DMS114 treated with DMSO at 0.1 percent for 48 hours (cell line): ENCODE measurements at regions not wholly inside any gene's neighbourhood (a gene's known extent, or its start where the extent isn't known, plus 50 kb on each side); places are given as distances from the start of the nearest gene placed in this dataset.
"Not testable (repeated sequence)": the region's sequence is repeated elsewhere in the genome, so short reads cannot be mapped to it uniquely, and the experiment has no call there.

Experiments
- DNase-seq: peaks from one replicate; lab custom pipeline; 2025; ENCODE audit not compliant: unreplicated experiment; lab: John Stamatoyannopoulos, UW

DNA sequence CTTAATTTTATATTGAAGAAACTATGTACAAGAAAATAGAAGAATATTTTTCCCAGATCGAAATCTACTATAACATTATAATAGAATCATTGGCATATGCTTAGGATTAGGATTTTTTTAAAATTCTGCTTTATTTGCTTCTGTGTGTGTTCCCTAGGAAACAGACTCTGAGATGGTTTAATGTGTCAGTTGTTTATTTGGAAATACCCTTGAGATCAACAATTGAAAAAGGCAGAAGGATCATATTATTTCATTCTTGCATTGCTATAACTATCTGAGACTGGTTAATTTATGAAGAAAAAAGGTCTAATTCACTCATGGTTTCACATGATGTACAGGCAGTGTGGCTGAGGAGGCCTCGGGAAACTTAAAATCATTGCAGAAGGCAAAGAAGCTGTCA, 622.6 kb downstream of the PRR16 start:
- no peak for DNase-seq

DNA sequence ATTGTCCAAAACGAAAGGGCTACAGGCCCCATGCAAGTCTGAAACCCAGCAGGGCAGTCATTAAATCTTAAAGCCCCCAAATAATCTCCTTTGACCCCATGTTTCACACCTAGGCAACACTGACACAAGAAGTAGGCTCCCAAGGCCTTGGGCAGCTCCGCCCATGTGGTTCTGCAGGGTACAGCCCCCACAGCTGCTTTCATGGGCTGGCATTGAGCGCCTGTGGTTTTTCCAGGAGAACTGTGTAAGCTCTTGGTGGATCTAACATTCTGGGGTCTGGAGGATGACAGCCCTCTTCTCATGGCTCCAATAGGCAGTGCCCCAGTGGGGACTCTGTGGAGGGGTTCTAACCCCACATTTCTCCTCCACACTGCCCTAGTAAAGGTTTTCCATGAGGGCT, 623.5 kb downstream of the PRR16 start:
- DNase-seq: no peak

DNA sequence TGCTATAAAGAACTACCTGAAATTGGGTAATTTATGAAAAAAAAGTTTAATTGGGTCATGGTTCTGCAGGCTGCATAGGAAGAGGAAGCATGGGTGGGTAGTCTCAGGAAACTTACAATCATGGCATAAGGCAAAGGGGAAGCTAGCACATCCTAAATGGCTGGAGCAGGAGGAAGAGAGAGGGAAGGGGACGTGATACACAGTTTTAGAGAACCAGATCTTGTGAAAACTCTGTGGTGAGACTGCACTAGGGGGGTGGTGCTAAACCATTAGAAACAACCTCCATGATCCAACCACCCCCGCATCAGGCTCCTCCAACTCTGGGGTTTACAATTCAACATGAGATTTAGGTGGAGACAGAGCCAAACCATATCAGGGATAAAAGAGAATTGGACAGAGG, 624.2 kb downstream of the PRR16 start:
- DNase-seq: no peak

DNA sequence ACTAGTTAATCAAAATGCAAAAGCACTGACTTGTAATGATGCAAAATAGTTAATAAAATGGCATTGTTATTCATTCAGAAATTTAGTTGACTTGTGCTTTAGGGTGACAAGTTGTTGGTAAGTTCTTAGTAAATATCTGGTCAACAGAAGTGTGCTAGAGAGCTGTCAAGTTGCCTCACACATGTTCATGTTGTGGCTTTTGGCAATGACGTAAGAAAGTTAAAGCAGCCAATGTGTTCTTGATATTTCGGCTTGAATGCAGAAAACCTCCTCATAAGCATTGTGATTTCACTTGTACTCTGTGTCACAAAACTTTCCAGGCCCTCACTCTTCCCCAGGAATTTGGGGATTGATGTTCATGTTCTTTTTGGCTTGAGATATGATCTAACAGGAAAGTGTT, 626.7 kb downstream of the PRR16 start:
- DNase-seq: no peak

DNA sequence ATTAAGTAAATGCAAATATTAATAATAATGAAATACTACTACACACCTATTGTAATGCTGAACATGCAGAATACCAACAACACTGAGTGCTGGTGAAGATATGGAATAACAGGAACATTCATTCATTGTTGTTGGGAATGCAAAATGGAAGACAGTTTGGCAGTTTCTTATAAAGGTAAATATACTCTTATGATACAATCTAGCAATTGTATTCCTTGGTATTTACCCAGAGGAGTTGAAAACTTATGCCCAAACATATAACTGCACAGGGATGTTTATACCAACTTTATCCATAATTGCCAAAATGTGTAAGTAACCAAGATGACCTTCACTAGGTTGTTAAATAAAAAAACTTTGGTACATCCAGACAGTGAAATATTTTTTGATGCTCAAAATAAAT, 636.8 kb downstream of the PRR16 start:
- DNase-seq: no peak

DNA sequence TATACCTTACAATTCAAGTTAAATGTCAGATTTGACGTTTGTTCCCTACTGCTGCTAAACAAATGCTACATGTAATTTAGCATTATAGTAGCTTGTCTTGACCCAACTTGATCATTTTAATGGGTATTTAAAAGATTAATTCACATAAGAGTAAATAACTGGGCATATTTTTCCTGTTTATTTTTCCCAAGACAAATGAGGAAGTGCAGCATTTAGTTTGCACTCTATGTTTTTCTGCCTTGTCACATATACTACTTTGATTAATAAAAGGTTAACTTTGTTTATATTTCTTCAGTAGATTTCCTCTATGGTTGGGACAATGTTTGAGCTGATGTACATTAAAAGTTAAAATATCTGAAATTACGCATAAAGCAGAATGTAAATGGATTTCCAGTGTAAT, 641.8 kb downstream of the PRR16 start:
- DNase-seq: no peak

DNA sequence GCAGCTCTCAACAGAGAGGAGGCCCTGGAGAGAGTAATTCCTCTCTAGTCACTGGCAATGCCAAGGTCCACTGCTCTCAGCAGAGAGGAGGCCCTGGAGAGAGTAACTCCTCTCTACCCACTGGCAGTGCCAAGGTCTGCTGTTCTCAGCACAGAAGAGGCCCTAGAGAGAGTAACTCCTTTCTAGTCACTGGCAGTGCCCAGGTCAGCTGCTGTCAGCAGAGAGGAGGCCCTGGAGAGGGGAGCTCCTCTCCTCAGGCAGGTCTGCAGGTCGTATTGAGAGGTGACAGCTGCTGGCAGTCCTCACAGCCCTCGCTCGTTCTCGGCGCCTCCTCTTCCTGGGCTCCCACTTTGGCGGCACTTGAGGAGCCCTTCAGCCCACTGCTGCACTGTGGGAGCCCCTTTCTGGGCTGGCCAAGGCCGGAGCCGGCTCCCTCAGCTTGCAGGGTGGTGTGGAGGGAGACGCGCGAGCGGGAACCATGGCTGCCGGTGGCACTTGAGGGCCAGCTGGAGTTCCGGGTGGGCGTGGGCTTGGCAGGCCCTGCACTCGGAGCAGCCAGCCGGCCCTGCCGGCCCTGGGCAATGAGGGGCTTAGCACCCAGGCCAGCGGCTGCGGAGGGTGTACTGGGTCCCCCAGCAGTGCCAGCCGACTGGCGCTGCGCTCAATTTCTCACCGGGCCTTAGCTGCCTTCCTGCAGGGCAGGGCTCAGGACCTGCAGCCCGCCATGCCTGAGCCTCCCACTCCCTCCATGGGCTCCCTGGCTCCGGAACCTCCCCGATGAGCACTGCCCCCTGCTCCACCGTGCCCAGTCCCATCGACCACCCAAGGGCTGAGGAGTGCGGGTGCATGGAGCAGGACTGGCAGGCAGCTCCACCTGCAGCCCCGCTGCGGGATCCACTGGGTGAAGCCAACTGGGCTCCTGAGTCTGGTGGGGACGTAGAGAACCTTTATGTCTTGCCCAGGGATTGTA, 642.9 kb downstream of the PRR16 start:
- not testable (repeated sequence) for DNase-seq

DNA sequence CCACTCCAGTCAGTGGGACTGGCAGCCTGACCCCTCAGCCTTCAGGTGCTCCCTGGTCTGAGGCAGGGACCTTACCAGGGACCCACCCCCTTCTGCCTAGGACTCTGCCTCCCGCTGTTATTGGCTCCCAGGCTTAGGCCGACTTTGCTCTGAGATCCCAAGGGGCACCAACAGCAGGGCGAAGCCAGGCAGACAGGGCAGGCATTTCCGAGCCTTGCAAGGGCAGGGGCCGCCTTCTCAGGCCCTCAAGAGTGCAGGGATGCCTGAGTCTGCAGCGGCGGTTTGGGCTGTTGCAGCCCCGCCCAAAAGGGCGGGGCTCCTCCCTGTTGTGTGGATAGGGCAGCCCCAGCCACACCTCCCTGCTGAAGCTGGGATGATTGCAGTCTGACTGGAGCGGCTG, 644.6 kb downstream of the PRR16 start:
- no peak for DNase-seq

DNA sequence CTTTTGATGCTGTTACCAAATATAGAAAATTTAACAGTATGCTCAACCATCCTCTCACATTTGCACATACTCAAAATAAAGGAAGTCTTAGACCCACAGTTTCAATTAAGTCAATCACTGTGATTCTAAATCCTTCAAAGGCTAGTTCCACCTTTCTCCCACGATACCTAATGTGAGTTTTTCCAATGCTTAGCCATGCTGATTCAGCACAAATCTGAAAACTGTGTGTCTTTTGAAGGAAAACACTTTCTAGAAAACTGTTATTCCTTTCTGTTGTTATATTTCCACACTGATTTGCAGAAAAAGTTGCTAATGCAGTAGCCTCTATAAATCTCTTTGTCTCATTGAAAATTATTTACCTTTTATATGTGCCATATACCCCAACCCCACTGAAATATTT, 645.7 kb downstream of the PRR16 start:
- no peak for DNase-seq

DNA sequence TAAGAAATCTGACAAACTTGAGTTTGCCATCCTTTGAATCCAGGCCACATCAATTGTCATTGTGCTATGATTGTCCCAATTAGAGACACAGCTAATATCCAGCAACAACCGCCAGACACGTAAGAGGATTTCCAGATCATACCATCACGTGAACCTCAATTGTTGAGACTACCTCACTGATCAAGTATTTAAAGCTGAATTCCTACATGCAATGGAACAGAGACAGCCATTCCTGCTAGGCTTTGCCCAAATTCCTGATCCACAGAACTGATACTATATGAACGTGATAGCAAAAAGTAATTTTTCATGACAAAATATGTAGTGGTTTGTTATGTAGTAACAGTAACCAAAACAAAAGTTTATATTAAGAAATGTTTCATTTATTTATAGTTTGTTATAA, 657.7 kb downstream of the PRR16 start:
- DNase-seq: no peak

DNA sequence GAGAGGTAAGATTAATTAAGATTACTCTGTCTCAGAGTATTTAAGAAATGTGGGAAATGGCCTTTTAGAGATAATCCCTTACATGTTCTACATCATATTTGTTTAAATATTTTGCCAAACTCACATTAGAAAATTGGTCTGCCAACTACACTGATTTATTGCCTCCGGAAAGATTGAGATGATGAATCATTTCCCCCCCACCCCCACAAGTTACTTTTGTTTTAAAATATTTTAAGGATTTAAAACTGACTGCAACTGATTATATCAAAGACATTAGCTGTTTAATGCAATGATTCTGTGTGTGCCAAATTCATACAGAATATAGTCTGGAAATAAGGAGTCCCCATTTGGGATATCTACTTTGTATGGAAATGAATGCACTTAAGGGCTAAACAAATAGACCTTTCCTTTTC, 674.4 kb downstream of the PRR16 start:
- DNase-seq: no peak

DNA sequence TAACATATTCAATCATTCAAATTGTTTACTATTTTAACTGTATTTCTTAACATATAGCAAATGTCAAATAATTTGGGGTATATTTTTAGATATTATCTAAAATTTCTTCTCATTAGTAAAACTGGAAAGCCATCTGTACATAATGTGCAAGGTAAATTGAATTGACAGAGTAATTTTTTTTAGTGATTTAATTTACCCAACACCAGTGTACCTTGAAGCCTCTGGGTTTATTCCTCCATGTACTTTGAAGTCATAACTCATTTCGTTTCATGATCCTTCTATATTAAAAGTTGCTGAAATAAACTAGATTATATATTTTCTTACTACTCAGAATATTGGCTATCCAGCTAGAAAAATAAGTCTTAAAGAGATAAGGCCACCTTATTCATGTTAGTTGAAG, 674.9 kb downstream of the PRR16 start:
- no peak for DNase-seq

DNA sequence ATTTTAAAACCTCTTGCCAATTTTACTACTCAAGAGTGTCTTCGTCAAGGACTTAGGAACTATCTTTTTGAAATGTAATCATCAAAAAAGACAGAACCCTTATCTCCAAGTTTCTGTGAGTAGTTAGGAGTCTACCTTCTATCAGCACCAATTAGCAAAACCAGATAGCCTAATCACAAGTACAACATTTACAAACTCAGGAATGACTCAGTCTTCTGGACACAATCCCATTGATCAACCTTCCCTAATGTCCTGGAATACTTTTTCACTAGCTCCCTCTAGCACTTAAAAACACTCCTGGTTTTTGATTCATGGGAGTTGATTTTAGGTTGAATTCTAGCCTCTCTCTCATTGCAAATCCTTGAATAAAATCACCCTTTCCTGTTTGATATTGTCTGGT, 680.7 kb downstream of the PRR16 start:
- DNase-seq: no peak

DNA sequence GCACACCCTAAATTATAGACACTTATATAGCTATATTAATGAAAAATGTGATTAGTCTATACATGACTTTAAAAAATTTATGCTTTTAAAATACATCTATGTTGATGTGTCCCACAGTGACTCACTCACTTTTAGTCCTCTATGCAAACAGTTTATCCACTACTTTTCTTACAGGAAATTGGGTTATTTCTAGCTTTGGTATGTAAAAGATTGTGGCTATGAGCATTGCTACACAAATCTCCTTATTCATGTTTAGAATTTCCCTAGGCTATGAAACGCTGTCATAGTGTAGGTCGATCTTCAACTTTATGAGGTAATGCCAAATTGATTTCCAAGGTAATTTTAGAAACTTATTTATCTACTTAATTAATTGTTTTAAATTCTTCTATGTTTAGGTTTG, 687.4 kb downstream of the PRR16 start:
- DNase-seq: no peak

DNA sequence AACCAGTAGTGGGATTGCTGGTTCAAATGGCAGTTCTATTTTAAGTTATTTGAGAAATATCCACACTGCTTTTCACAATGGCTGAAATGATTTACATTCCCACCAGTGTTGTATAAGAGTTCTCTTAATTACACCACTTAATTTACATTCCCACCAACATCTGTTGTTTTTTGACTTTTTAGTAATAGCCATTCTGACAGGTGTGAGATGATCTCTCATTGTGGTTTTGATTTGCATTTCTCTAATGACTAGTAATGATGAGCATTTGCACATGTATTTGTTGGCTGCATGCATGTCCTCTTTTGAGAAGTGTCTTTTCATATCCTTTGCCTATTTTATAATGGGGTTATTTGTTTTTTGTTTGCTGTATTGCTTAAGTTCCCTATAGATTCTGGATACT, 688.3 kb downstream of the PRR16 start:
- no peak for DNase-seq

DNA sequence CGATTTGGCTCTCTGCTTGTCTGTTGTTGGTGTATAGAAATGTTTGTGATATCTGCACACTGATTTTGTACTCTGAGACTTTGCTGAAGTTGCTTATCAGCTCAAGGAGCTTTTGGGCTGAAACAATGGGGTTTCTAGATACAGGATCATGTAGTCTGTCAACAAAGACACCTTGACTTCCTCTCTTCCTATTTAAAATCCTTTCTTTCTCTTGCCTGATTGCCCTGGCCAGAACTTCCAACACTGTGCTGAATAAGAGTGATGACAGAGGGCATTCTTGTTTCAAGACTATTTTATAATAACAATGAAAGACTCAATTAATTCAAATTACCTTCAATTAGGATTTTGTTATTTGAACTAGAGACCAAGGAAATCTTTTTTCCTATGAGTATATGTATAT, 692.5 kb downstream of the PRR16 start:
- DNase-seq: no peak

DNA sequence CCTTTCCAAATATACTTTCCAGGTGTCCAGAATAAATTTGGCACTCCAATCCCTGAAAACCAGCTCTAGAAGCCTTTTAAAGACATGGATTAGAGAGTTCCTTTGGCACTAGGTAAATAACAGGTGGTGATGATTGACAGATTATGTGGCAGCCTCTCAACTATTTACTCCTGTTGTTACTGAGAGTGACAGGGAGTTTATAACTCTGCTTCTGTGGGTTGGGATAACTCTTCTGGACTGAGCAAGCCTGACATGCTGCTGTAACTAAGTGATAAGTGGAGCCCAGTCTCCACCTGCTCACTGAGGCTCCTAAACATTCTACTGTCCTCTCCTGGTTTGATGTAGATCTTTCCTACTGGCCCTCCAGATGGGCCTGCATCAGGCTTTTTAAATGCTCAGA, 693.2 kb upstream of the FTMT start:
- DNase-seq: no peak

DNA sequence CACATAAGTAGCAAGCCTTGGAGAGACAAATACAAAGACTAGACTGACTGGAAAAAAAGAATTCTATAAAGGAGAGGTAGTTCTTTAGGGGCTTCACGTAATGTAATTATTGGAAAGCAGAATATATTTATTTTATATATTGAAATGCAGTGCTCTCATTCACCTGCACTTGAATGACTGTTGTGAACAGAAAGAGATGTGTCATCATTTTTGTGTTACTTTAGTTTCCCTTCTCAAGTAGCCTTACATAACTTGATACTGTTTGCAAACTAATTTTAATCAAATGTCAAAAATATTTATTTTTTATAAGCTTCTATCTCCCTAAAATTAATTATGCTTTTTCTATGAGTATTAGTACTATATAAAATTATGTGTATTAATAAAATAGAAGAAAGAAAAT, 691.1 kb upstream of the FTMT start:
- no peak for DNase-seq

DNA sequence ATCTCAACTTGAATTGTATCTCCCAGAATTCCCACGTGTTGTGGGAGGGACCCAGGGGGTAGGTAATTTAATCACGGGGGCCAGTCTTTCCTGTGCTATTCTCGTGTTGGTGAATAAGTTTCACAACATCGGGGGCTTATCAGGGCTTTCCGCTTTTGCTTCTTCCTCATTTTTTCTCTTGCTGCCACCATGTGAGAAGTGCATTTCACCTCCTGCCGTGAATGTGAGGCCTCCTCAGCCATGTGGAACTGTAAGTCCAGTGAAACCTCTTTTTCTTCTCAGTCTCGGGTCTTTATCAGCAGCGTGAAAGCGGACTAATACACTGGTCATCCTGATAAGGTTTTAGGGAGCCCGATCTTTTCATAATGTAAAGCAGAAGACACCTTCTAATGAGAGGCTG, 687.0 kb upstream of the FTMT start:
- DNase-seq: no peak

DNA sequence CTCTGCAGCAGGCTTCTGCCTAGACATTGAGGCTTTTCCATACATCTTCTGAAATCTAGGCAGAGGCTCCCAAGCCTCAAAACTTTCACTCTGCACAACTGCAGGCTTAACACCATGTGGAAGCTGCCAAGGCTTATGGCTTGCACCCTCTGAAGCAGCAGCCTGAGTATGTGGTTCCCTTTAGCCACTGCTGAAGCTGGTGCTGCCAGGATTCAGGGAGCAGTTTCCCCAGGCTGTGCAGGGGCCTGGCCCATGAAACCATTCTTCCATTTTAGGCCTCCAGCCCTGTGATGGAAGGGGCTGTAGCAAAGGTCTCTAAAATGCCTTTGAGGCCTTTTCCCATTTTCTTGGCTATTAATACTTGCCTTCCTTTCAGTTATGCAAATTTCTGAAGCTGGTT, 680.3 kb upstream of the FTMT start:
- DNase-seq: no peak

DNA sequence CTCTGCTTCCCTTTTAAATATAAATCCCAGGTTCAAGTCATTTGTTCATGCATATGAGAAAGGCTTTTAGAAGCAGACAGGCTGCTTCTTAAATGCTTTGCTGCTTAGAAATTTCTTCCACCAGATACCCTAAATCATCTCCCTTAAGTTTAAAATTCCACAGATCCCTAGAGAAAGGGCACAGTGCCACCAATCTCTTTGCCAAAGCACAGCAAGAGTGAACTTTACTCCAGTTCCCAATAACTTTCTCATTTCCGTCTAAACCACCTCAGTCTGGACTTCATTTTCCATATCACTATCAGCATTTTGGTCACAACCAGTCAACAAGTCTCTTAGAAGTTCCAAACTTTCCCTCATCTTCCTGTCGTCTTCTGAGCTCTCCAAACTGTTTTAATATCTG, 679.8 kb upstream of the FTMT start:
- no peak for DNase-seq

DNA sequence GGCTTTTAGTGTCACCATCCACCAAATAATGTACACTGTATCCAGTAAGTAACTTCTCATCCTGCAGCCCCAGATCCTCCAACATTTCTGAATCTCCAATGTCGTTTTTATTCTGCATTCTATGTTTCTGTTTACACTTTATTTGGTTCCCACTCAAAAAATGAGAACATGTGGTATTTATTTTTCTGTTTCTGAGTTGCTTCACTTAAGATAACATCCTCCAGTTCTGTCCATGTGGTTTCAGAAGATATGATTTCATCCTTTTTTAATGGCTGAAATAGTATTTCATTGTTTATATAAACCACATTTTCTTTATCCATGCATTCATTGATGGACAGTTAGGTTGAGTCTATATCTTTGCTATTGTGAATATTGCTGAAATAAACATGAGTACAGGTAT, 677.3 kb upstream of the FTMT start:
- no peak for DNase-seq

DNA sequence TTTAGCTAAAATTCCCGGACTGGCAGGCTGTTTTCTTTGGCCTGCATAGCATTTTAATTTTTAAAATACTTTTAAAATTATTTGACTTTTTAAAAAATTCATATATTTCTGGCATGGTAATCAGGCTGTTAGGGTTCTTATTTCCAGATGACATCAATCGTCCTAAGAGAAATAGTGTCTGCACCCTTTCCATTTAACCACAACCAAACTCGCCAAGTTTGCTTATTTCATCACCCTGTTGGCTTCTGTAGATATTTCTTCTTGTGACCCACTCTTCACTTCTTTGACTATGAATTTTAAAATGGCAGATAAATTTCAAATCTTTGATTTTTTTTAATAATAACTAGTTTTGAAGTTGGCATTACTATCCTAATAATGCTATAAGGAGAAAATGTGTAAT, 675.7 kb upstream of the FTMT start:
- DNase-seq: no peak
